ENCODE measurements at regions not wholly inside any gene's neighbourhood (a gene's known extent, or its start where the extent isn't known, plus 50 kb on each side); places are given as distances from the start of the nearest gene placed in this dataset.

GRCh38 chr1:98034505-98034904, 113.7 kb upstream of the DPYD start:
- DNase-seq (ENCODE audit: low read depth) = no peak

GRCh38 chr1:98032958-98033357, 112.1 kb upstream of the DPYD start:
- no peak for DNase-seq (ENCODE audit: low read depth)

- DNase-seq (ENCODE audit: low read depth) = no peak
Observed at GRCh38 chr1:98030976-98031375, 110.1 kb upstream of the DPYD start.

GRCh38 chr1:98030483-98030882, 109.6 kb upstream of the DPYD start:
- no peak for DNase-seq (ENCODE audit: low read depth)

- no peak for DNase-seq (ENCODE audit: low read depth)
Observed at GRCh38 chr1:98028800-98029199, 108.0 kb upstream of the DPYD start.

GRCh38 chr1:98027103-98027705, 106.4 kb upstream of the DPYD start:
- no peak for DNase-seq (ENCODE audit: low read depth)

- DNase-seq (ENCODE audit: low read depth) = no peak
Observed at GRCh38 chr1:98025858-98026257, 105.0 kb upstream of the DPYD start.

- DNase-seq (ENCODE audit: low read depth) = no peak
Observed at GRCh38 chr1:98021126-98021525, 100.3 kb upstream of the DPYD start.

- DNase-seq (ENCODE audit: low read depth) = no peak
Observed at GRCh38 chr1:98019747-98020146, 98.9 kb upstream of the DPYD start.

- DNase-seq (ENCODE audit: low read depth) = no peak
Observed at GRCh38 chr1:98018074-98018473, 97.2 kb upstream of the DPYD start.

GRCh38 chr1:98017184-98017583, 96.3 kb upstream of the DPYD start:
- DNase-seq (ENCODE audit: low read depth) = no peak

GRCh38 chr1:98008373-98008772, 87.5 kb upstream of the DPYD start:
- no peak for DNase-seq (ENCODE audit: low read depth)

GRCh38 chr1:98005326-98006010, 84.6 kb upstream of the DPYD start:
- DNase-seq (ENCODE audit: low read depth) = no peak

GRCh38 chr1:98003442-98003841, 82.6 kb upstream of the DPYD start:
- no peak for DNase-seq (ENCODE audit: low read depth)

- no peak for DNase-seq (ENCODE audit: low read depth)
Observed at GRCh38 chr1:98002288-98002687, 81.5 kb upstream of the DPYD start.

GRCh38 chr1:98001764-98002163, 80.9 kb upstream of the DPYD start:
- no peak for DNase-seq (ENCODE audit: low read depth)

- no peak for DNase-seq (ENCODE audit: low read depth)
Observed at GRCh38 chr1:97999320-97999719, 78.5 kb upstream of the DPYD start.

- no peak for DNase-seq (ENCODE audit: low read depth)
Observed at GRCh38 chr1:97996880-97997279, 76.0 kb upstream of the DPYD start.

GRCh38 chr1:97989094-97989680, 68.4 kb upstream of the DPYD start:
- DNase-seq (ENCODE audit: low read depth) = no peak

- no peak for DNase-seq (ENCODE audit: low read depth)
Observed at GRCh38 chr1:97986041-97987005, 65.5 kb upstream of the DPYD start.

- DNase-seq (ENCODE audit: low read depth) = no peak
Observed at GRCh38 chr1:97983126-97983525, 62.3 kb upstream of the DPYD start.

GRCh38 chr1:97980530-97980929, 59.7 kb upstream of the DPYD start:
- DNase-seq (ENCODE audit: low read depth) = no peak

GRCh38 chr1:97976801-97977200, 56.0 kb upstream of the DPYD start:
- no peak for DNase-seq (ENCODE audit: low read depth)

All from stimulated activated CD8-positive, alpha-beta memory T cell treated with anti-CD3 and anti-CD28 coated beads, Interleukin-15, amount 100 ng/mL, for 1 hour (primary cell).